HepG2 (cell line): ENCODE measurements at regions not wholly inside any gene's neighbourhood (a gene's known extent, or its start where the extent isn't known, plus 50 kb on each side); places are given as distances from the start of the nearest gene placed in this dataset.

Experiments used
- ADNP ChIP-seq: sonication (generic); formaldehyde crosslinking; IDR thresholded peaks from 2 replicates; pipeline ENCODE4 v1.4.0; 2020; ENCODE audit warnings: missing genetic modification reagents
- MIER3 ChIP-seq: IDR thresholded peaks from 2 replicates; pipeline ENCODE4 v1.6.1; 2016; ENCODE audit warnings: missing compliant biosample characterization, borderline replicate concordance
- SIN3A ChIP-seq: IDR thresholded peaks from 2 replicates; pipeline ENCODE4 v1.6.1; 2011; ENCODE audit warnings: low read depth, mild to moderate bottlenecking, control low read depth, low read length, borderline replicate concordance
- SIX1 ChIP-seq: sonication (generic); formaldehyde crosslinking; IDR thresholded peaks from 2 replicates; pipeline ENCODE4 v1.4.0; 2020; ENCODE audit warnings: missing genetic modification reagents, borderline replicate concordance
- SIX4 ChIP-seq: sonication (generic); formaldehyde crosslinking; IDR thresholded peaks from 2 replicates; pipeline ENCODE4 v1.4.0; 2020; ENCODE audit warnings: missing genetic modification reagents
- SMAD3 ChIP-seq: sonication (generic); formaldehyde crosslinking; IDR thresholded peaks from 2 replicates; pipeline ENCODE4 v1.4.0; 2020; ENCODE audit warnings: missing genetic modification reagents
- ZNF124 ChIP-seq: sonication (generic); formaldehyde crosslinking; IDR thresholded peaks from 2 replicates; pipeline ENCODE4 v1.4.0; 2020; ENCODE audit warnings: missing genetic modification reagents
- ZNF44 ChIP-seq: sonication (generic); formaldehyde crosslinking; IDR thresholded peaks from 2 replicates; pipeline ENCODE4 v1.5.1; 2020; ENCODE audit warnings: mild to moderate bottlenecking, missing genetic modification reagents
- ZNF549 ChIP-seq: sonication (generic); formaldehyde crosslinking; IDR thresholded peaks from 2 replicates; pipeline ENCODE4 v1.5.0; 2020; ENCODE audit warnings: missing genetic modification reagents
- ZNF552 ChIP-seq: sonication (generic); formaldehyde crosslinking; IDR thresholded peaks from 2 replicates; pipeline ENCODE4 v1.9.0; 2022; ENCODE audit warnings: missing genetic modification reagents, mild to moderate bottlenecking, borderline replicate concordance
- TF ChIP-seq, protein P1 (sequence below): sonication (generic); formaldehyde crosslinking; conservative IDR thresholded peaks from 2 replicates; pipeline ENCODE4 v1.8.0; 2022; ENCODE audit warnings: mild to moderate bottlenecking, moderate library complexity, missing genetic modification reagents
- TF ChIP-seq, protein P2 (sequence below): sonication (generic); formaldehyde crosslinking; IDR thresholded peaks from 2 replicates; pipeline ENCODE4 v1.5.0; 2020; ENCODE audit warnings: mild to moderate bottlenecking, missing genetic modification reagents, borderline replicate concordance
- TF ChIP-seq, protein P3 (sequence below): sonication (generic); formaldehyde crosslinking; IDR thresholded peaks from 2 replicates; pipeline ENCODE4 v1.5.0; 2020; ENCODE audit warnings: missing genetic modification reagents, mild to moderate bottlenecking, borderline replicate concordance
- TF ChIP-seq, protein P4 (sequence below): sonication (generic); formaldehyde crosslinking; IDR thresholded peaks from 2 replicates; pipeline ENCODE4 v1.8.1; 2023; ENCODE audit warnings: missing genetic modification reagents, inconsistent platforms, borderline replicate concordance
- TF ChIP-seq, protein P5 (sequence below): sonication (generic); formaldehyde crosslinking; IDR thresholded peaks from 2 replicates; pipeline ENCODE4 v1.4.0; 2020; ENCODE audit warnings: mild to moderate bottlenecking, missing genetic modification reagents
- TF ChIP-seq, protein P6 (sequence below): sonication (generic); formaldehyde crosslinking; conservative IDR thresholded peaks from 2 replicates; pipeline ENCODE4 v1.4.0; 2020; ENCODE audit warnings: missing genetic modification reagents

DNA sequence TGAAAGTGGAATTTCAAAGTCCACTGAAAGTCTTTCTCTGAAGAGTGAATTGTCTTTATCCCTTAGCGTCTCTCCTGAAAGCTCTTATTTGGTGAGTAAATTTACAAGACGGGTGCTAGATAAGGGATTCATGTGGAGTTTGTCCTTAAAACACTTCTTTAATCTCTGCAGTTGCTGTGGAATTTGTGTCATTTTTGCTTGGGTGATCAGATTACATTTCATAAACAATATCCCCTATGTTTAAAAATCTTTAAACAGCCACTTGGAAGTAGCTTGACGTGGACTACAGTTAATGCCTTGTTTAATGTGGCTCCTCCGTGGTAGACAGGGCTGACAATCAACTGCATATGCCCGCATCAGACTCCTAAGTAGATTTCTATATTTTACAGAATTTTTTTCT lies 175.4 kb upstream of the ZNF217 start (continued):
- TF ChIP-seq, protein P1, sequence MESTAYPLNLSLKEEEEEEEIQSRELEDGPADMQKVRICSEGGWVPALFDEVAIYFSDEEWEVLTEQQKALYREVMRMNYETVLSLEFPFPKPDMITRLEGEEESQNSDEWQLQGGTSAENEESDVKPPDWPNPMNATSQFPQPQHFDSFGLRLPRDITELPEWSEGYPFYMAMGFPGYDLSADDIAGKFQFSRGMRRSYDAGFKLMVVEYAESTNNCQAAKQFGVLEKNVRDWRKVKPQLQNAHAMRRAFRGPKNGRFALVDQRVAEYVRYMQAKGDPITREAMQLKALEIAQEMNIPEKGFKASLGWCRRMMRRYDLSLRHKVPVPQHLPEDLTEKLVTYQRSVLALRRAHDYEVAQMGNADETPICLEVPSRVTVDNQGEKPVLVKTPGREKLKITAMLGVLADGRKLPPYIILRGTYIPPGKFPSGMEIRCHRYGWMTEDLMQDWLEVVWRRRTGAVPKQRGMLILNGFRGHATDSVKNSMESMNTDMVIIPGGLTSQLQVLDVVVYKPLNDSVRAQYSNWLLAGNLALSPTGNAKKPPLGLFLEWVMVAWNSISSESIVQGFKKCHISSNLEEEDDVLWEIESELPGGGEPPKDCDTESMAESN (CRISPR knock-in tag): 0 out of 2 replicates have a peak, but pooled peaks have one; percentile 50
- no peak for TF ChIP-seq ADNP (CRISPR knock-in tag)
- no peak for TF ChIP-seq ZNF44 (CRISPR knock-in tag)
- no peak for TF ChIP-seq MIER3 (CRISPR knock-in tag)
- no peak for TF ChIP-seq ZNF549 (CRISPR knock-in tag)
- TF ChIP-seq ZNF124 (CRISPR knock-in tag): no peak
- TF ChIP-seq, protein P2, sequence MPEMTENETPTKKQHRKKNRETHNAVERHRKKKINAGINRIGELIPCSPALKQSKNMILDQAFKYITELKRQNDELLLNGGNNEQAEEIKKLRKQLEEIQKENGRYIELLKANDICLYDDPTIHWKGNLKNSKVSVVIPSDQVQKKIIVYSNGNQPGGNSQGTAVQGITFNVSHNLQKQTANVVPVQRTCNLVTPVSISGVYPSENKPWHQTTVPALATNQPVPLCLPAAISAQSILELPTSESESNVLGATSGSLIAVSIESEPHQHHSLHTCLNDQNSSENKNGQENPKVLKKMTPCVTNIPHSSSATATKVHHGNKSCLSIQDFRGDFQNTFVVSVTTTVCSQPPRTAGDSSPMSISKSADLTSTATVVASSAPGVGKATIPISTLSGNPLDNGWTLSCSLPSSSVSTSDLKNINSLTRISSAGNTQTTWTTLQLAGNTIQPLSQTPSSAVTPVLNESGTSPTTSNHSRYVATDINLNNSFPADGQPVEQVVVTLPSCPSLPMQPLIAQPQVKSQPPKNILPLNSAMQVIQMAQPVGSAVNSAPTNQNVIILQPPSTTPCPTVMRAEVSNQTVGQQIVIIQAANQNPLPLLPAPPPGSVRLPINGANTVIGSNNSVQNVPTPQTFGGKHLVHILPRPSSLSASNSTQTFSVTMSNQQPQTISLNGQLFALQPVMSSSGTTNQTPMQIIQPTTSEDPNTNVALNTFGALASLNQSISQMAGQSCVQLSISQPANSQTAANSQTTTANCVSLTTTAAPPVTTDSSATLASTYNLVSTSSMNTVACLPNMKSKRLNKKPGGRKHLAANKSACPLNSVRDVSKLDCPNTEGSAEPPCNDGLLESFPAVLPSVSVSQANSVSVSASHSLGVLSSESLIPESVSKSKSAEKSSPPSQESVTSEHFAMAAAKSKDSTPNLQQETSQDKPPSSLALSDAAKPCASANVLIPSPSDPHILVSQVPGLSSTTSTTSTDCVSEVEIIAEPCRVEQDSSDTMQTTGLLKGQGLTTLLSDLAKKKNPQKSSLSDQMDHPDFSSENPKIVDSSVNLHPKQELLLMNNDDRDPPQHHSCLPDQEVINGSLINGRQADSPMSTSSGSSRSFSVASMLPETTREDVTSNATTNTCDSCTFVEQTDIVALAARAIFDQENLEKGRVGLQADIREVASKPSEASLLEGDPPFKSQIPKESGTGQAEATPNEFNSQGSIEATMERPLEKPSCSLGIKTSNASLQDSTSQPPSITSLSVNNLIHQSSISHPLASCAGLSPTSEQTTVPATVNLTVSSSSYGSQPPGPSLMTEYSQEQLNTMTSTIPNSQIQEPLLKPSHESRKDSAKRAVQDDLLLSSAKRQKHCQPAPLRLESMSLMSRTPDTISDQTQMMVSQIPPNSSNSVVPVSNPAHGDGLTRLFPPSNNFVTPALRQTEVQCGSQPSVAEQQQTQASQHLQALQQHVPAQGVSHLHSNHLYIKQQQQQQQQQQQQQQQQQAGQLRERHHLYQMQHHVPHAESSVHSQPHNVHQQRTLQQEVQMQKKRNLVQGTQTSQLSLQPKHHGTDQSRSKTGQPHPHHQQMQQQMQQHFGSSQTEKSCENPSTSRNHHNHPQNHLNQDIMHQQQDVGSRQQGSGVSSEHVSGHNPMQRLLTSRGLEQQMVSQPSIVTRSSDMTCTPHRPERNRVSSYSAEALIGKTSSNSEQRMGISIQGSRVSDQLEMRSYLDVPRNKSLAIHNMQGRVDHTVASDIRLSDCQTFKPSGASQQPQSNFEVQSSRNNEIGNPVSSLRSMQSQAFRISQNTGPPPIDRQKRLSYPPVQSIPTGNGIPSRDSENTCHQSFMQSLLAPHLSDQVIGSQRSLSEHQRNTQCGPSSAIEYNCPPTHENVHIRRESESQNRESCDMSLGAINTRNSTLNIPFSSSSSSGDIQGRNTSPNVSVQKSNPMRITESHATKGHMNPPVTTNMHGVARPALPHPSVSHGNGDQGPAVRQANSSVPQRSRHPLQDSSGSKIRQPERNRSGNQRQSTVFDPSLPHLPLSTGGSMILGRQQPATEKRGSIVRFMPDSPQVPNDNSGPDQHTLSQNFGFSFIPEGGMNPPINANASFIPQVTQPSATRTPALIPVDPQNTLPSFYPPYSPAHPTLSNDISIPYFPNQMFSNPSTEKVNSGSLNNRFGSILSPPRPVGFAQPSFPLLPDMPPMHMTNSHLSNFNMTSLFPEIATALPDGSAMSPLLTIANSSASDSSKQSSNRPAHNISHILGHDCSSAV (CRISPR knock-in tag): no peak
- no peak for TF ChIP-seq ZNF552 (CRISPR knock-in tag)
- TF ChIP-seq, protein P3, sequence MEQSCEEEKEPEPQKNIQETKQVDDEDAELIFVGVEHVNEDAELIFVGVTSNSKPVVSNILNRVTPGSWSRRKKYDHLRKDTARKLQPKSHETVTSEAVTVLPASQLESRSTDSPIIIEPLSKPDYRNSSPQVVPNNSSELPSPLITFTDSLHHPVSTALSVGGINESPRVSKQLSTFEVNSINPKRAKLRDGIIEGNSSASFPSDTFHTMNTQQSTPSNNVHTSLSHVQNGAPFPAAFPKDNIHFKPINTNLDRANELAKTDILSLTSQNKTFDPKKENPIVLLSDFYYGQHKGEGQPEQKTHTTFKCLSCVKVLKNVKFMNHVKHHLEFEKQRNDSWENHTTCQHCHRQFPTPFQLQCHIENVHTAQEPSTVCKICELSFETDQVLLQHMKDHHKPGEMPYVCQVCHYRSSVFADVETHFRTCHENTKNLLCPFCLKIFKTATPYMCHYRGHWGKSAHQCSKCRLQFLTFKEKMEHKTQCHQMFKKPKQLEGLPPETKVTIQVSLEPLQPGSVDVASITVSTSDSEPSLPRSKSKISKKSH (CRISPR knock-in tag): no peak
- no peak for TF ChIP-seq SIN3A
- TF ChIP-seq, protein P4, sequence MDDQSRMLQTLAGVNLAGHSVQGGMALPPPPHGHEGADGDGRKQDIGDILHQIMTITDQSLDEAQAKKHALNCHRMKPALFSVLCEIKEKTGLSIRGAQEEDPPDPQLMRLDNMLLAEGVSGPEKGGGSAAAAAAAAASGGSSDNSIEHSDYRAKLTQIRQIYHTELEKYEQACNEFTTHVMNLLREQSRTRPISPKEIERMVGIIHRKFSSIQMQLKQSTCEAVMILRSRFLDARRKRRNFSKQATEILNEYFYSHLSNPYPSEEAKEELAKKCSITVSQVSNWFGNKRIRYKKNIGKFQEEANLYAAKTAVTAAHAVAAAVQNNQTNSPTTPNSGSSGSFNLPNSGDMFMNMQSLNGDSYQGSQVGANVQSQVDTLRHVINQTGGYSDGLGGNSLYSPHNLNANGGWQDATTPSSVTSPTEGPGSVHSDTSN (CRISPR knock-in tag): no peak
- TF ChIP-seq, protein P5, sequence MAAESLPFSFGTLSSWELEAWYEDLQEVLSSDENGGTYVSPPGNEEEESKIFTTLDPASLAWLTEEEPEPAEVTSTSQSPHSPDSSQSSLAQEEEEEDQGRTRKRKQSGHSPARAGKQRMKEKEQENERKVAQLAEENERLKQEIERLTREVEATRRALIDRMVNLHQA: no peak
- TF ChIP-seq, protein P6, sequence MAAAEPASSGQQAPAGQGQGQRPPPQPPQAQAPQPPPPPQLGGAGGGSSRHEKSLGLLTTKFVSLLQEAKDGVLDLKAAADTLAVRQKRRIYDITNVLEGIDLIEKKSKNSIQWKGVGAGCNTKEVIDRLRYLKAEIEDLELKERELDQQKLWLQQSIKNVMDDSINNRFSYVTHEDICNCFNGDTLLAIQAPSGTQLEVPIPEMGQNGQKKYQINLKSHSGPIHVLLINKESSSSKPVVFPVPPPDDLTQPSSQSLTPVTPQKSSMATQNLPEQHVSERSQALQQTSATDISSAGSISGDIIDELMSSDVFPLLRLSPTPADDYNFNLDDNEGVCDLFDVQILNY: no peak
- TF ChIP-seq SMAD3 (CRISPR knock-in tag): peak; percentile 62
- peak; percentile 99 for TF ChIP-seq SIX4 (CRISPR knock-in tag)
- peak; percentile 99 for TF ChIP-seq SIX1
